ENCODE measurements at regions not wholly inside any gene's neighbourhood (a gene's known extent, or its start where the extent isn't known, plus 50 kb on each side); places are given as distances from the start of the nearest gene placed in this dataset.

DNA sequence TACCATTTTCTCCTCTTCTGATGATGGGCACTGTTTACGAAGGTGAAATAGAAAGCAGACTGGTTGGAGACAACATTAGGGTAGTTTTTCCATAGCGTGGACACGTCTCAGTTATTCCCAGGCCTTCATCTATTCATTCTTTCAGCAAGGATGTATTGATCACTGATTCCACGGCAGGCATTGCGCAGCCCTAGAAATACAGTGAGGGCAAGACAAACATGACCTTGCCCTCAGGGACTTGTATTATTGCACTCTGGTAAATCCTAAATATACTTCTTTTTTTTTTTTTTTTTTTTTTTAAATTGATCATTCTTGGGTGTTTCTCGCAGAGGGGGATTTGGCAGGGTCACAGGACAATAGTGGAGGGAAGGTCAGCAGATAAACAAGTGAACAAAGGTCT is 167.3 kb upstream of the SPRED2 start:
- no peak for TF ChIP-seq CTCF (IDR thresholded peaks at IDR 0.05; ENCODE audit: low read depth, low read length, missing control alignments)
- DNase-seq (ENCODE audit: extremely low read depth, low read depth), result no peak
- no peak overlapping the region for H3K4me3 ChIP-seq (replicated peaks; ENCODE audit: low read depth, low read length)

- no peak overlapping the region for H3K4me3 ChIP-seq (replicated peaks; ENCODE audit: low read depth, low read length)
- TF ChIP-seq CTCF (IDR thresholded peaks at IDR 0.05; ENCODE audit: low read depth, low read length, missing control alignments), result no peak
- DNase-seq (ENCODE audit: extremely low read depth, low read depth), result no peak
Observed at GRCh38 chr2:65598996-65599395, 166.6 kb upstream of the SPRED2 start.

GRCh38 chr2:65598264-65598663 is 165.9 kb upstream of the SPRED2 start:
- DNase-seq (ENCODE audit: extremely low read depth, low read depth), result no peak
- no peak overlapping the region for H3K4me3 ChIP-seq (replicated peaks; ENCODE audit: low read depth, low read length)
- TF ChIP-seq CTCF (IDR thresholded peaks at IDR 0.05; ENCODE audit: low read depth, low read length, missing control alignments), result no peak

- no peak for TF ChIP-seq CTCF (IDR thresholded peaks at IDR 0.05; ENCODE audit: low read depth, low read length, missing control alignments)
- H3K4me3 ChIP-seq (replicated peaks; ENCODE audit: low read depth, low read length), result no peak overlapping the region
- DNase-seq (ENCODE audit: extremely low read depth, low read depth), result no peak
Observed at GRCh38 chr2:65595630-65596029, 163.2 kb upstream of the SPRED2 start.

- DNase-seq (ENCODE audit: extremely low read depth, low read depth), result no peak
- TF ChIP-seq CTCF (IDR thresholded peaks at IDR 0.05; ENCODE audit: low read depth, low read length, missing control alignments), result no peak
- no peak overlapping the region for H3K4me3 ChIP-seq (replicated peaks; ENCODE audit: low read depth, low read length)
Observed at GRCh38 chr2:65594150-65594549, 161.8 kb upstream of the SPRED2 start.

- no peak for TF ChIP-seq CTCF (IDR thresholded peaks at IDR 0.05; ENCODE audit: low read depth, low read length, missing control alignments)
- no peak for DNase-seq (ENCODE audit: extremely low read depth, low read depth)
- H3K4me3 ChIP-seq (replicated peaks; ENCODE audit: low read depth, low read length), result no peak overlapping the region
Observed at GRCh38 chr2:65589667-65590066, 157.3 kb upstream of the SPRED2 start.

DNA sequence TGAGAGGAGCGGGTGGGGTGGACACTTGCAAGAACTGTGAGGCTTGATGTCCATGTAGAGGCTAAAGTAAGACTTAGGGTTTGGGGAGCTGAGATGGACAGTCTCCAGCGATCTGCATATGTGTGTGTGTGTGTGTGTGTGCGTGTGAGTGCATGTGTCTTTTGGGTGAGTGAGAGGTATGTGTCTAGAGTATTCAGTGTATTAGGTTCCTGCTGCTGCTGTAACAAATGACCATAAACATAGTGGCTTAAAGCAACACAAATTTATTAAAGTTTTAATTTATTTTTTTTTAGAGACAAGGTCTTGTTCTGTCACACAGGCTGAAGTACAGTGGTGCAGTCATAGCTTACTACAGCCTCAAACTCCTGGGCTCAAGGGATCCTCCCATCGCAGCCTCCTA is 155.4 kb upstream of the SPRED2 start:
- H3K4me3 ChIP-seq (replicated peaks; ENCODE audit: low read depth, low read length), result no peak overlapping the region
- no peak for DNase-seq (ENCODE audit: extremely low read depth, low read depth)
- TF ChIP-seq CTCF (IDR thresholded peaks at IDR 0.05; ENCODE audit: low read depth, low read length, missing control alignments), result no peak

All from HFF-Myc (cell line).